H1 (cell line): ENCODE measurements at regions not wholly inside any gene's neighbourhood (a gene's known extent, or its start where the extent isn't known, plus 50 kb on each side); places are given as distances from the start of the nearest gene placed in this dataset.

Source experiments
- BACH1 ChIP-seq: IDR thresholded peaks from 2 replicates; pipeline ENCODE4 v1.6.1; 2012; ENCODE audit warnings: low read length, improper control_type of control experiment
- EGR1 ChIP-seq: IDR thresholded peaks from 2 replicates; pipeline ENCODE4 v1.6.1; 2011; ENCODE audit warnings: low read depth, low read length, borderline replicate concordance
- JUN ChIP-seq: IDR thresholded peaks from 2 replicates; pipeline ENCODE4 v1.6.1; 2011; ENCODE audit warnings: low read depth, mild to moderate bottlenecking, improper control_type of control experiment, low read length
- RAD21 ChIP-seq, 2 experiments: IDR thresholded peaks in 1 of 2; conservative IDR thresholded peaks in 1 of 2; 2 replicates each; pipeline ENCODE4 v1.6.1; 2011; ENCODE audit warnings: low read depth in 2 of 2, low read length in 2 of 2, improper control_type of control experiment in 1 of 2, inconsistent platforms in 1 of 2, mild to moderate bottlenecking in 1 of 2, moderate library complexity in 1 of 2
- SAP30 ChIP-seq: fragments of 300-600 bp; sonication (generic); IDR thresholded peaks from 2 replicates; pipeline ENCODE4 v1.7.1; 2012; ENCODE audit warnings: low read length, moderate library complexity, mild to moderate bottlenecking, inconsistent platforms; ENCODE audit not compliant: insufficient read depth, insufficient replicate concordance
- TAF7 ChIP-seq: optimal IDR thresholded peaks from 2 replicates; pipeline ENCODE3; 2011; ENCODE audit warnings: low read depth, mild to moderate bottlenecking, inconsistent platforms, low read length, moderate library complexity, borderline replicate concordance
- TF ChIP-seq, protein P1 (sequence below): fragments of 300-600 bp; sonication (generic); IDR thresholded peaks from 2 replicates; pipeline ENCODE4 v1.7.1; 2012; ENCODE audit warnings: low read length, moderate library complexity, mild to moderate bottlenecking, inconsistent platforms; ENCODE audit not compliant: insufficient replicate concordance

DNA sequence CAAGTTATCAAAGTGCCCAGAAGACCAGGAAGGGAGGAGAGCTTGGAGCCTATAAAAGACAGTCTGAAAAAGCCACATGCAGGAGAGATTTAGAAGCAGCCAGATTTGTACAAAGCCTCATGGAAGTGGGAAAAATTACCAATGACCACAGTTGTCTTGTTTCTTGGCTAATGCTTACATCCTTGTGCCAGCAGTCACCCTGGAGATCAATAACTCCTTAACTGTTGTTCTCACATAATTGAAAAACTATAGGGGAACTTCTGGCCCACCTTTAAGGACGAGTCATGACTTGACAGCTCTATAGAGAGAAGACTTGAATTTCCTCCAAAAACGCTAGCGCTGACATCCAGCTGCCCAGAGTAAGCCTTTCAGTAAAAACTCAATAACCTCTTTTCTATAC is 313.1 kb downstream of the GALC start (continued):
- TF ChIP-seq, protein P1, sequence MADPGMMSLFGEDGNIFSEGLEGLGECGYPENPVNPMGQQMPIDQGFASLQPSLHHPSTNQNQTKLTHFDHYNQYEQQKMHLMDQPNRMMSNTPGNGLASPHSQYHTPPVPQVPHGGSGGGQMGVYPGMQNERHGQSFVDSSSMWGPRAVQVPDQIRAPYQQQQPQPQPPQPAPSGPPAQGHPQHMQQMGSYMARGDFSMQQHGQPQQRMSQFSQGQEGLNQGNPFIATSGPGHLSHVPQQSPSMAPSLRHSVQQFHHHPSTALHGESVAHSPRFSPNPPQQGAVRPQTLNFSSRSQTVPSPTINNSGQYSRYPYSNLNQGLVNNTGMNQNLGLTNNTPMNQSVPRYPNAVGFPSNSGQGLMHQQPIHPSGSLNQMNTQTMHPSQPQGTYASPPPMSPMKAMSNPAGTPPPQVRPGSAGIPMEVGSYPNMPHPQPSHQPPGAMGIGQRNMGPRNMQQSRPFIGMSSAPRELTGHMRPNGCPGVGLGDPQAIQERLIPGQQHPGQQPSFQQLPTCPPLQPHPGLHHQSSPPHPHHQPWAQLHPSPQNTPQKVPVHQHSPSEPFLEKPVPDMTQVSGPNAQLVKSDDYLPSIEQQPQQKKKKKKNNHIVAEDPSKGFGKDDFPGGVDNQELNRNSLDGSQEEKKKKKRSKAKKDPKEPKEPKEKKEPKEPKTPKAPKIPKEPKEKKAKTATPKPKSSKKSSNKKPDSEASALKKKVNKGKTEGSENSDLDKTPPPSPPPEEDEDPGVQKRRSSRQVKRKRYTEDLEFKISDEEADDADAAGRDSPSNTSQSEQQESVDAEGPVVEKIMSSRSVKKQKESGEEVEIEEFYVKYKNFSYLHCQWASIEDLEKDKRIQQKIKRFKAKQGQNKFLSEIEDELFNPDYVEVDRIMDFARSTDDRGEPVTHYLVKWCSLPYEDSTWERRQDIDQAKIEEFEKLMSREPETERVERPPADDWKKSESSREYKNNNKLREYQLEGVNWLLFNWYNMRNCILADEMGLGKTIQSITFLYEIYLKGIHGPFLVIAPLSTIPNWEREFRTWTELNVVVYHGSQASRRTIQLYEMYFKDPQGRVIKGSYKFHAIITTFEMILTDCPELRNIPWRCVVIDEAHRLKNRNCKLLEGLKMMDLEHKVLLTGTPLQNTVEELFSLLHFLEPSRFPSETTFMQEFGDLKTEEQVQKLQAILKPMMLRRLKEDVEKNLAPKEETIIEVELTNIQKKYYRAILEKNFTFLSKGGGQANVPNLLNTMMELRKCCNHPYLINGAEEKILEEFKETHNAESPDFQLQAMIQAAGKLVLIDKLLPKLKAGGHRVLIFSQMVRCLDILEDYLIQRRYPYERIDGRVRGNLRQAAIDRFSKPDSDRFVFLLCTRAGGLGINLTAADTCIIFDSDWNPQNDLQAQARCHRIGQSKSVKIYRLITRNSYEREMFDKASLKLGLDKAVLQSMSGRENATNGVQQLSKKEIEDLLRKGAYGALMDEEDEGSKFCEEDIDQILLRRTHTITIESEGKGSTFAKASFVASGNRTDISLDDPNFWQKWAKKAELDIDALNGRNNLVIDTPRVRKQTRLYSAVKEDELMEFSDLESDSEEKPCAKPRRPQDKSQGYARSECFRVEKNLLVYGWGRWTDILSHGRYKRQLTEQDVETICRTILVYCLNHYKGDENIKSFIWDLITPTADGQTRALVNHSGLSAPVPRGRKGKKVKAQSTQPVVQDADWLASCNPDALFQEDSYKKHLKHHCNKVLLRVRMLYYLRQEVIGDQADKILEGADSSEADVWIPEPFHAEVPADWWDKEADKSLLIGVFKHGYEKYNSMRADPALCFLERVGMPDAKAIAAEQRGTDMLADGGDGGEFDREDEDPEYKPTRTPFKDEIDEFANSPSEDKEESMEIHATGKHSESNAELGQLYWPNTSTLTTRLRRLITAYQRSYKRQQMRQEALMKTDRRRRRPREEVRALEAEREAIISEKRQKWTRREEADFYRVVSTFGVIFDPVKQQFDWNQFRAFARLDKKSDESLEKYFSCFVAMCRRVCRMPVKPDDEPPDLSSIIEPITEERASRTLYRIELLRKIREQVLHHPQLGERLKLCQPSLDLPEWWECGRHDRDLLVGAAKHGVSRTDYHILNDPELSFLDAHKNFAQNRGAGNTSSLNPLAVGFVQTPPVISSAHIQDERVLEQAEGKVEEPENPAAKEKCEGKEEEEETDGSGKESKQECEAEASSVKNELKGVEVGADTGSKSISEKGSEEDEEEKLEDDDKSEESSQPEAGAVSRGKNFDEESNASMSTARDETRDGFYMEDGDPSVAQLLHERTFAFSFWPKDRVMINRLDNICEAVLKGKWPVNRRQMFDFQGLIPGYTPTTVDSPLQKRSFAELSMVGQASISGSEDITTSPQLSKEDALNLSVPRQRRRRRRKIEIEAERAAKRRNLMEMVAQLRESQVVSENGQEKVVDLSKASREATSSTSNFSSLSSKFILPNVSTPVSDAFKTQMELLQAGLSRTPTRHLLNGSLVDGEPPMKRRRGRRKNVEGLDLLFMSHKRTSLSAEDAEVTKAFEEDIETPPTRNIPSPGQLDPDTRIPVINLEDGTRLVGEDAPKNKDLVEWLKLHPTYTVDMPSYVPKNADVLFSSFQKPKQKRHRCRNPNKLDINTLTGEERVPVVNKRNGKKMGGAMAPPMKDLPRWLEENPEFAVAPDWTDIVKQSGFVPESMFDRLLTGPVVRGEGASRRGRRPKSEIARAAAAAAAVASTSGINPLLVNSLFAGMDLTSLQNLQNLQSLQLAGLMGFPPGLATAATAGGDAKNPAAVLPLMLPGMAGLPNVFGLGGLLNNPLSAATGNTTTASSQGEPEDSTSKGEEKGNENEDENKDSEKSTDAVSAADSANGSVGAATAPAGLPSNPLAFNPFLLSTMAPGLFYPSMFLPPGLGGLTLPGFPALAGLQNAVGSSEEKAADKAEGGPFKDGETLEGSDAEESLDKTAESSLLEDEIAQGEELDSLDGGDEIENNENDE, result no peak
- TF ChIP-seq JUN, result no peak
- TF ChIP-seq TAF7, result no peak
- TF ChIP-seq RAD21 (IDR thresholded peaks at IDR 0.05 in 1 of 2, conservative IDR thresholded peaks at IDR 0.05 in 1 of 2; ENCODE audit: low read depth in 2 of 2, low read length in 2 of 2), result no peak
- no peak for TF ChIP-seq BACH1
- no peak for TF ChIP-seq EGR1
- TF ChIP-seq SAP30, result no peak
- TF ChIP-seq, all 59 proteins: peak for 0
